B cell (primary cell): ENCODE measurements at regions not wholly inside any gene's neighbourhood (a gene's known extent, or its start where the extent isn't known, plus 50 kb on each side); places are given as distances from the start of the nearest gene placed in this dataset.

Experiments used
- CTCF ChIP-seq: fragments of 200-600 bp; IDR thresholded peaks from one replicate; pipeline ENCODE4 v1.8.0; 2022; ENCODE audit warnings: antibody characterized with exemption, mild to moderate bottlenecking
- EZH2 ChIP-seq: IDR thresholded peaks from 2 replicates; pipeline ENCODE4 v1.6.1; 2012; ENCODE audit warnings: borderline replicate concordance, low read depth, mild to moderate bottlenecking, moderate library complexity, low read length; ENCODE audit not compliant: insufficient read depth, poor library complexity, severe bottlenecking

GRCh38 chr4:162988530-162988929 lies 178.2 kb downstream of the NAF1 start:
- TF ChIP-seq EZH2 = no peak
- TF ChIP-seq CTCF = no peak
